IMR-90 (cell line): ENCODE measurements at regions not wholly inside any gene's neighbourhood (a gene's known extent, or its start where the extent isn't known, plus 50 kb on each side); places are given as distances from the start of the nearest gene placed in this dataset.

Experiments used
- ATAC-seq: fragments of 200-7000 bp; cut with Tn5 transposase; 2 replicates; pipeline ENCODE4 v1.9.1; 2020; ENCODE audit warnings: low read depth, mild to moderate bottlenecking, moderate library complexity
- BruUV-seq: library from RNA; stranded (reverse); fragments of 400-500 nt; replicated peaks from 2 replicates; lab custom pipeline; 2021; lab: Mats Ljungman, UMichigan
- CTCF ChIA-PET: fragments of 300-600 bp; formaldehyde crosslinking; extraction: SDS; loops from one replicate; lab custom pipeline; 2021; ENCODE audit warnings: antibody characterized with exemption; lab: Yijun Ruan, JAX
- POLR2A ChIA-PET: fragments of 300-600 bp; sonication (Branson Sonifier 250); formaldehyde crosslinking; loops from one replicate; lab custom pipeline; 2022; ENCODE audit warnings: antibody characterized with exemption; ENCODE audit not compliant: unreplicated experiment; lab: Charles Lee
- DNase-seq: peaks from one replicate; pipeline ENCODE4 v3.0.0; 2013
- H2AFZ ChIP-seq: replicated peaks from 2 replicates; pipeline ENCODE3; 2013; ENCODE audit warnings: low read length, mild to moderate bottlenecking; ENCODE audit not compliant: poor library complexity
- H2AK5ac ChIP-seq: 2 replicates; pipeline ENCODE4 v1.6.1; 2013; ENCODE audit warnings: low read depth, low read length, inconsistent platforms
- H2AK9ac ChIP-seq: replicated peaks from 2 replicates; pipeline ENCODE3; 2013; ENCODE audit warnings: mild to moderate bottlenecking, low read depth, low read length, moderate library complexity; ENCODE audit not compliant: poor library complexity
- H2BK120ac ChIP-seq: 2 replicates; pipeline ENCODE4 v1.6.1; 2013; ENCODE audit warnings: low read depth, low read length, inconsistent platforms
- H2BK15ac ChIP-seq: 3 replicates; pipeline ENCODE4 v1.6.1; 2013; ENCODE audit warnings: low read depth, low read length, inconsistent platforms
- H2BK20ac ChIP-seq: 2 replicates; pipeline ENCODE4 v1.6.1; 2013; ENCODE audit warnings: low read depth, mild to moderate bottlenecking, inconsistent platforms, low read length, moderate library complexity
- H2BK5ac ChIP-seq: 2 replicates; pipeline ENCODE4 v1.6.1; 2013; ENCODE audit warnings: mild to moderate bottlenecking, low read depth, low read length, inconsistent platforms; ENCODE audit not compliant: poor library complexity, severe bottlenecking
- H3K14ac ChIP-seq: replicated peaks from 2 replicates; pipeline ENCODE4 v1.6.1; 2013; ENCODE audit warnings: low read depth, low read length, inconsistent platforms
- H3K18ac ChIP-seq: 2 replicates; pipeline ENCODE4 v1.6.1; 2013; ENCODE audit warnings: low read depth, low read length, control low read depth
- H3K23ac ChIP-seq: 2 replicates; pipeline ENCODE4 v1.6.1; 2013; ENCODE audit warnings: low read depth, low read length, inconsistent platforms
- H3K27ac ChIP-seq: 2 replicates; pipeline ENCODE4 v1.5.1; 2013; ENCODE audit warnings: mild to moderate bottlenecking, control low read depth, low read length; ENCODE audit not compliant: insufficient read depth
- H3K27me3 ChIP-seq: 2 replicates; pipeline ENCODE4 v1.6.1; 2013; ENCODE audit warnings: low read length; ENCODE audit not compliant: control insufficient read depth, insufficient read depth
- H3K36me3 ChIP-seq: 2 replicates; pipeline ENCODE4 v1.6.1; 2013; ENCODE audit warnings: low read length, mixed read lengths; ENCODE audit not compliant: control insufficient read depth, insufficient read depth
- H3K4ac ChIP-seq: 2 replicates; pipeline ENCODE4 v1.6.1; 2013; ENCODE audit warnings: low read depth, low read length, inconsistent platforms
- H3K4me1 ChIP-seq: 2 replicates; pipeline ENCODE4 v1.6.1; 2013; ENCODE audit warnings: low read length, mixed read lengths; ENCODE audit not compliant: control insufficient read depth, insufficient read depth
- H3K4me2 ChIP-seq: 2 replicates; pipeline ENCODE4 v1.6.1; 2013; ENCODE audit warnings: low read depth, mild to moderate bottlenecking, control low read depth, low read length, moderate library complexity
- H3K4me3 ChIP-seq: 2 replicates; pipeline ENCODE4 v1.5.1; 2013; ENCODE audit warnings: low read depth, mild to moderate bottlenecking, control low read depth, low read length, moderate library complexity; ENCODE audit not compliant: insufficient read depth
- H3K56ac ChIP-seq: 2 replicates; pipeline ENCODE4 v1.6.1; 2013; ENCODE audit warnings: low read length, inconsistent platforms; ENCODE audit not compliant: insufficient read depth; ENCODE audit errors: extremely low read depth
- H3K79me1 ChIP-seq, 2 experiments: 2 replicates each; pipeline ENCODE4 v1.6.1; 2013; ENCODE audit warnings: low read length in 2 of 2, inconsistent platforms in 1 of 2, low read depth in 1 of 2
- H3K9ac ChIP-seq: 2 replicates; pipeline ENCODE4 v1.6.1; 2013; ENCODE audit warnings: low read depth, low read length, control low read depth
- H3K9me1 ChIP-seq: 2 replicates; pipeline ENCODE4 v1.6.1; 2013; ENCODE audit warnings: low read length, inconsistent platforms; ENCODE audit not compliant: insufficient read depth
- H3K9me3 ChIP-seq: 2 replicates; pipeline ENCODE4 v1.6.1; 2013; ENCODE audit warnings: low read length; ENCODE audit not compliant: control insufficient read depth, insufficient read depth
- H4K20me1 ChIP-seq: 2 replicates; pipeline ENCODE4 v1.6.1; 2013; ENCODE audit warnings: low read length, inconsistent platforms; ENCODE audit not compliant: insufficient read depth
- H4K5ac ChIP-seq: 2 replicates; pipeline ENCODE4 v1.6.1; 2013; ENCODE audit warnings: mild to moderate bottlenecking, low read depth, low read length, control low read depth
- H4K8ac ChIP-seq, 2 experiments: 2 replicates each; pipeline ENCODE4 v1.6.1; 2013; ENCODE audit warnings: low read depth in 2 of 2, low read length in 2 of 2, control low read depth in 1 of 2, inconsistent platforms in 1 of 2
- H4K91ac ChIP-seq: 2 replicates; pipeline ENCODE4 v1.6.1; 2013; ENCODE audit warnings: low read depth, low read length, inconsistent platforms; ENCODE audit not compliant: insufficient read depth
- CEBPB ChIP-seq: IDR thresholded peaks from 2 replicates; pipeline ENCODE4 v1.6.1; 2012; ENCODE audit warnings: low read depth, low read length, improper control_type of control experiment
- CHD1 ChIP-seq: IDR thresholded peaks from 2 replicates; pipeline ENCODE4 v1.6.1; 2012; ENCODE audit warnings: low read depth, low read length, improper control_type of control experiment
- FOS ChIP-seq: fragments of 150-350 bp; IDR thresholded peaks from 2 replicates; pipeline ENCODE4 v1.6.1; 2016; ENCODE audit warnings: low read depth, low read length
- MAFK ChIP-seq: IDR thresholded peaks from 2 replicates; pipeline ENCODE4 v1.6.1; 2012; ENCODE audit warnings: low read depth, low read length, improper control_type of control experiment
- MXI1 ChIP-seq: IDR thresholded peaks from 2 replicates; pipeline ENCODE4 v1.6.1; 2012; ENCODE audit warnings: low read depth, mild to moderate bottlenecking, low read length, moderate library complexity, borderline replicate concordance
- NFE2L2 ChIP-seq: fragments of 150-350 bp; IDR thresholded peaks from 2 replicates; pipeline ENCODE4 v1.6.1; 2016; ENCODE audit warnings: low read depth, mild to moderate bottlenecking, low read length
- POLR2A ChIP-seq: IDR thresholded peaks from 2 replicates; pipeline ENCODE4 v1.6.1; 2012; ENCODE audit warnings: mild to moderate bottlenecking, low read depth, low read length
- SMC3 ChIP-seq: fragments of 150-350 bp; IDR thresholded peaks from 2 replicates; pipeline ENCODE4 v1.6.1; 2016; ENCODE audit warnings: low read depth, mild to moderate bottlenecking, antibody characterized with exemption, low read length, moderate library complexity
- USF2 ChIP-seq: fragments of 150-350 bp; IDR thresholded peaks from 2 replicates; pipeline ENCODE4 v1.6.1; 2017; ENCODE audit warnings: mild to moderate bottlenecking, antibody characterized with exemption, low read length, low read depth
- WGBS, 2 experiments: methylation state at CpG; one replicate each; pipeline versions ENCODE4 v1.1.5 to v1.1.7; 2013; ENCODE audit warnings: missing lambda C conversion rate in 2 of 2; ENCODE audit not compliant: insufficient read length in 1 of 2; ENCODE audit errors: extremely low coverage in 2 of 2; 5-methylcytosine and 5-hydroxymethylcytosine counted together
- dilution Hi-C: fragments of 300-500 bp; cut with HindIII; formaldehyde crosslinking; loops from one replicate; pipeline ENCODE4 v1.14.3; 2018; ENCODE audit warnings: low sequenced_read_pairs; ENCODE audit not compliant: unreplicated experiment
- in situ Hi-C: fragments of 300-500 bp; cut with MboI; formaldehyde crosslinking; loops from 3 replicates; pipeline ENCODE4 v1.14.3; 2019; ENCODE audit warnings: low sequenced_read_pairs, inconsistent platforms, mixed read lengths
- intact Hi-C: fragments of 100-400 bp; cut with micrococcal nuclease; formaldehyde crosslinking; loops from 2 replicates; pipeline ENCODE4 v1.10.0; 2022

GRCh38 chr14:34231626-34232025 lies 230.4 kb downstream of the SPTSSA start:
- peaks cover 3% of the 10 kb centered on the region; the same call in 1 of the 2 replicates for H3K27me3 ChIP-seq
- H4K20me1 ChIP-seq, result no peaks in the 10 kb centered on the region
- ATAC-seq (no peak), DNase-seq (no peak)
- no peak overlapping the region for H4K91ac ChIP-seq
- H3K9me3 ChIP-seq, result peaks cover 2% of the 10 kb centered on the region; the same call in 1 of the 2 replicates
- H3K27ac ChIP-seq, result no peak overlapping the region
- H3K4me1 ChIP-seq, result peaks cover 2% of the 10 kb centered on the region; the same call in 1 of the 2 replicates
- no peak overlapping the region for H4K8ac ChIP-seq
- no peak overlapping the region for H3K23ac ChIP-seq
- TF ChIP-seq POLR2A (no peak), SMC3 (no peak), CEBPB (no peak), USF2 (no peak), MXI1 (no peak), CHD1 (no peak), MAFK (no peak), FOS (no peak), NFE2L2 (no peak)
- no peaks in the 10 kb centered on the region for H3K79me1 ChIP-seq
- H2BK20ac ChIP-seq, result no peak overlapping the region
- H2BK120ac ChIP-seq, result no peak overlapping the region
- H3K4me2 ChIP-seq, result no peak overlapping the region
- no peak overlapping the region for H3K4me3 ChIP-seq
- H3K9me1 ChIP-seq, result no peaks in the 10 kb centered on the region
- no peak overlapping the region for H2AK9ac ChIP-seq
- no peak overlapping the region for H2BK5ac ChIP-seq
- no peak overlapping the region for H3K9ac ChIP-seq
- in situ Hi-C loops, result no loop called here
- no TSS peak for BruUV-seq
- no peak overlapping the region for H2AK5ac ChIP-seq
- intact Hi-C loops, result no loop called here
- no peaks in the 10 kb centered on the region for H3K36me3 ChIP-seq
- H3K18ac ChIP-seq, result no peak overlapping the region
- H3K14ac ChIP-seq, result no peak overlapping the region
- H2BK15ac ChIP-seq, result no peak overlapping the region
- WGBS, 2 experiments, result 20% methylated on average over 1 of the region's 5 CpGs; no CpG with 5 or more reads in 1 of the 2 experiments
- peak overlapping the region; percentile 23 for H2AFZ ChIP-seq
- dilution Hi-C loops, result no loop called here
- POLR2A ChIA-PET, result no interaction called here
- no peak overlapping the region for H3K4ac ChIP-seq
- H3K56ac ChIP-seq, result no peak overlapping the region
- no peak overlapping the region for H4K5ac ChIP-seq
- CTCF ChIA-PET, result no interaction called here
